ENCODE measurements at regions not wholly inside any gene's neighbourhood (a gene's known extent, or its start where the extent isn't known, plus 50 kb on each side); places are given as distances from the start of the nearest gene placed in this dataset.

GRCh38 chr13:62049992-62050391 is 634.3 kb upstream of the PCDH20 start:
- no peak for DNase-seq (ENCODE audit: low read depth, low spot score)
- RAD21 ChIA-PET (ENCODE audit: low non-redundant PET in 1 of 2, low total read pairs in 2 of 2, uncharacterized antibody in 2 of 2, unreplicated experiment in 2 of 2), result no interaction called here
- no peak overlapping the region for H3K9ac ChIP-seq (ENCODE audit: low read length)

GRCh38 chr13:62046512-62046911 is 630.9 kb upstream of the PCDH20 start:
- H3K79me2 ChIP-seq (ENCODE audit: insufficient read depth, low read length), result no peaks in the 10 kb centered on the region
- DNase-seq (ENCODE audit: low read depth, low spot score), result no peak
- H3K27me3 ChIP-seq (ENCODE audit: insufficient read depth, low read length), result no peaks in the 10 kb centered on the region
- H3K4me1 ChIP-seq (ENCODE audit: control insufficient read depth in 1 of 2, insufficient read depth in 2 of 2, low read length in 2 of 2), result no peaks in the 10 kb centered on the region
- H3K27ac ChIP-seq (ENCODE audit: low read depth, low read length), result no peak overlapping the region
- no peaks in the 10 kb centered on the region for H3K9me2 ChIP-seq (ENCODE audit: insufficient read depth)
- ChIA-PET CTCF (no interaction called here), POLR2A (no interaction called here), RAD21 (ENCODE audit: low non-redundant PET in 1 of 2, low total read pairs in 2 of 2, uncharacterized antibody in 2 of 2, unreplicated experiment in 2 of 2) (no interaction called here)
- no peaks in the 10 kb centered on the region for H3K9me3 ChIP-seq (ENCODE audit: control insufficient read depth in 1 of 2, insufficient read depth in 1 of 2, low read depth in 1 of 2, low read length in 2 of 2)
- intact Hi-C loops (cut with micrococcal nuclease), result no loop called here
- no peaks in the 10 kb centered on the region for H4K20me1 ChIP-seq (ENCODE audit: insufficient read depth)
- no peak overlapping the region for H3K4me2 ChIP-seq (ENCODE audit: low read length)
- H2AFZ ChIP-seq (ENCODE audit: low read depth, low read length, poor library complexity, severe bottlenecking), result no peak overlapping the region
- H3K9ac ChIP-seq (ENCODE audit: low read length), result no peak overlapping the region
- TF ChIP-seq ZNF274 (IDR thresholded peaks at IDR 0.05; ENCODE audit: low read depth, low read length), result no peak
- no peak for TF ChIP-seq SRF (IDR thresholded peaks at IDR 0.05; ENCODE audit: low read depth)
- TF ChIP-seq YY1 (IDR thresholded peaks at IDR 0.05; ENCODE audit: extremely low read depth, insufficient replicate concordance, low read depth, low read length), result no peak
- TF ChIP-seq CTCF (IDR thresholded peaks at IDR 0.05 in 2 of 3, conservative IDR thresholded peaks at IDR 0.05 in 1 of 3; ENCODE audit: borderline replicate concordance in 1 of 3, insufficient read depth in 1 of 3, low read depth in 2 of 3, low read length in 2 of 3), result no peak
- TF ChIP-seq CBX3 (IDR thresholded peaks at IDR 0.05; ENCODE audit: low read depth), result no peak
- TF ChIP-seq POLR2A (IDR thresholded peaks at IDR 0.05; ENCODE audit: borderline replicate concordance, extremely low read depth, insufficient read depth, insufficient read length), result no peak
- TF ChIP-seq SP1 (IDR thresholded peaks at IDR 0.05; ENCODE audit: low read depth), result no peak
- H3K36me3 ChIP-seq (ENCODE audit: control insufficient read depth in 1 of 2, insufficient read depth in 2 of 2, low read length in 2 of 2), result no peaks in the 10 kb centered on the region
- ATAC-seq, result no peak
- H3K4me3 ChIP-seq (replicated peaks in 1 of 2; ENCODE audit: low read depth in 1 of 2, low read length in 2 of 2), result no peak overlapping the region
- BruUV-seq (replicated peaks), result no TSS peak

More at GRCh38 chr13:62049992-62050391, 634.3 kb upstream of the PCDH20 start:
- no peak overlapping the region for H2AFZ ChIP-seq (ENCODE audit: low read depth, low read length, poor library complexity, severe bottlenecking)
- H4K20me1 ChIP-seq (ENCODE audit: insufficient read depth), result no peaks in the 10 kb centered on the region
- no peak overlapping the region for H3K4me2 ChIP-seq (ENCODE audit: low read length)
- H3K79me2 ChIP-seq (ENCODE audit: insufficient read depth, low read length), result no peaks in the 10 kb centered on the region
- no TSS peak for BruUV-seq (replicated peaks)
- no peak for ATAC-seq
- H3K9me2 ChIP-seq (ENCODE audit: insufficient read depth), result no peaks in the 10 kb centered on the region
- intact Hi-C loops (cut with micrococcal nuclease), result no loop called here
- no peak overlapping the region for H3K27ac ChIP-seq (ENCODE audit: low read depth, low read length)
- no peaks in the 10 kb centered on the region for H3K36me3 ChIP-seq (ENCODE audit: control insufficient read depth in 1 of 2, insufficient read depth in 2 of 2, low read length in 2 of 2)
- H3K9me3 ChIP-seq (ENCODE audit: control insufficient read depth in 1 of 2, insufficient read depth in 1 of 2, low read depth in 1 of 2, low read length in 2 of 2), result no peaks in the 10 kb centered on the region
- ChIA-PET POLR2A (no interaction called here), CTCF (no interaction called here)
- no peak overlapping the region for H3K4me3 ChIP-seq (replicated peaks in 1 of 2; ENCODE audit: low read depth in 1 of 2, low read length in 2 of 2)
- no peaks in the 10 kb centered on the region for H3K27me3 ChIP-seq (ENCODE audit: insufficient read depth, low read length)
- TF ChIP-seq SP1 (IDR thresholded peaks at IDR 0.05; ENCODE audit: low read depth), result no peak
- H3K4me1 ChIP-seq (ENCODE audit: control insufficient read depth in 1 of 2, insufficient read depth in 2 of 2, low read length in 2 of 2), result no peaks in the 10 kb centered on the region

Data from HCT116 (cell line).